GM21786 (cell line): ENCODE measurements at regions not wholly inside any gene's neighbourhood (a gene's known extent, or its start where the extent isn't known, plus 50 kb on each side); places are given as distances from the start of the nearest gene placed in this dataset.

Experiments used
- ATAC-seq: cut with Tn5 transposase; IDR thresholded peaks from one replicate; pipeline ENCODE4 v1.9.1; 2021; ENCODE audit not compliant: unreplicated experiment

DNA sequence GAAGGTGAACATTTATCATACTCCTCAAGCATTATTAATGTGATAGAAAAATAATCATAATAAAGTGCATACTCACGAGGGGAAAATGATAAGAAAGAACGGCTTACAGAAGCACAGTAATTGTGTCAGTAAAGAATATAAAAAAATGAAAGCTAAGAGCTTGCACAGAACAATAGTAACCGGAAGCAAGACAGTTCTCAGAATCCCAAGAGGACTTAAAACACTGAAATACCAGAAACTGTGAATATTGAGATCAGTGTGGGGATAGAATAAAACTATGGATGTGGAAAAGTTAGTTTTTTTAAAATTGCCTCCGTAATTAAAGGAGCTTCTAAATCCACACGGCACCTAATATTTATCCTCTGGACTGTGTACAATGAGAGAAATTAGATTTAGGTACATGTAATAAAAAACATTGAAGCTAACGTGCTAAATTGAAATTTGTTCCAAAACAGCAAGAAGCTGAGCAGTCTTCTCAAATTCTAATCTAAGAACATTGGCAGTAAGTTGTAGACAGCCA lies 482.7 kb downstream of the SLITRK6 start:
- ATAC-seq = no peak

DNA sequence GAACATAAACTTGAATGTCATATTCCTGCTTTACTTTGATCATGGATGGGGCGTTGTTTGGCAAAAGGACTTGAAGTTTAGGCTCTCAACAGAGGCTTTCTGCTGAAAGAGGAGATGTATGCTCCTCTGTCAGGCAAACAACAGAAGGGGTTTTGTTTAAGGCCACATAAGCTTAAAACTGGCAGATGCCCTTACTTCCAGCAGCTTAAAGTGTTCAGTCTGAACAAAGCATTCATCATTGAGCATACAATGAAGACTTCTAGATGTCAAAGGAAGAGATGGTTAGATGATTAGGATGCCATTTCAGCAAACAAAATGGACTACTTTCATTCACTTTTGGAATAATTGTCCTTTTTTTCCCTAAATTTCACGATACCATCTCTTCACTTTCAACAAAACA lies 484.5 kb downstream of the SLITRK6 start:
- ATAC-seq = no peak

DNA sequence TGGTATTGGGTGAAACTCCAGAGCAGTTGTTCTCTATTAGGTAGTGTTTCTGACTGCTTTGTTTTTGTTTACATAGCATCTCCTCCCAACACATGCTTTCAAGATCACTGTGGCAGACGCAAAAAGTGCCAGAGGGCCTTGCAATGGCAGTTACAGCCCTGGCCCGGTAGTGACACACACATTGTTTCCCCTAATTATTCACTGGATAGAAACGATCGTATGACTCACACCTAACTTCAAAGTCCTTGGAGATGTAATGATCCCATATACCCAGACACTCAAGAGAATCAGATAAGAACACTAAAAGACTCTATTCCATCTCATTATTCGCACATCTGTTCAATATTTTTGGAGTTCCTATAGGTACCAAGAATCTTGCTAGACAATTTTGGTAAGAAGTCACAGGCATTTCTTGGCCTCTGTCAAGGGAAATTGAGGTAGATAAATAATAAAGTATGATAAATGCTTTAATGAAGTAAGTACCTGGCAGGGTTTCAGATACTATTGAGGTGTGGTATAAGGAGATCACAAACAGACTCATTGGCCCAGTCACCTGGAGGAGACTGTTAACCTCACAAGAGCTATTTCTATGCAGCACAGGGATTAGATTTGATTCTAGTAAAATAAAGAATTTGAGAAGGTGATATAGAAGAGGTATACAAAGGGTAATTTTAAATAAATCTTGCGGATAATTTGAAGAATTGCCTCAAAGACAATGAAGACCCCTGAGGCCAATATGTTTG lies 485.3 kb downstream of the SLITRK6 start:
- ATAC-seq = no peak

DNA sequence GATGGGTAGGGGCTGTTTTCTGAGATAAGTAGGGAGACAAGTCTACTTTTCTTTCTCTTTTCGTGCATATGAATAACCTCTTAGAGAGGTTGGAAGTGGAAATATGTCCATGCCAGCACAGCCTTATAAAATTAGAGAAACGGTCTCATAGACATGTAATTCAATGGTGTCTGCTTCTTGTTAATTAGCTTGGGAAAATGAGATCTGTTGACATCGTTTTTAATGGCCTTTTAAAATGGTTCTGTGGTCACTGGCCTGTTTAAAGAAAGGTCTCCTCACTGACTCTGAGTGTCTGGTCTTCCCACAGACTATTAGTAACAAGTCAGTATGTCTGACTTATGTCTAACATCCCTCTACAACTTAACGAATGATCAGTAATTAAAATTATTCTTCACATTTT lies 487.1 kb downstream of the SLITRK6 start:
- ATAC-seq = no peak

DNA sequence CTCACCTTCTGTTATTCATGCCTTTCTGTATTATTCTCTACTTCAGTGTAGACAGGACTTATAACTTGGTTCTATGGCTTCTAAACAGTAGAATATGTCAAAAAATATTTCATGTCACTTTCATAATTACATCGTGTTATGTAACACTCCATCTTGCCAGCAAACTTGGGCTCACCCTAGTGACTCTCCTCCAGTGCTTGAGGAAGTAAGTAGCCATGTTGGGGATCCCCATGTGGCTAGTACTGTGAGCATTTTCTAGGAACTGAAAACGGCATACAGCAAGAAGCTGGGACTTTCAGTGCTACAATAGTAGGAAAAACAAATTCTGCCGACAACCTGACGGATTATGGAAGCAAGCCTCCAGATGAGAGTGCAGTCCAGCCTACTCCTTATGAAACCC lies 495.6 kb downstream of the SLITRK6 start:
- no peak for ATAC-seq

DNA sequence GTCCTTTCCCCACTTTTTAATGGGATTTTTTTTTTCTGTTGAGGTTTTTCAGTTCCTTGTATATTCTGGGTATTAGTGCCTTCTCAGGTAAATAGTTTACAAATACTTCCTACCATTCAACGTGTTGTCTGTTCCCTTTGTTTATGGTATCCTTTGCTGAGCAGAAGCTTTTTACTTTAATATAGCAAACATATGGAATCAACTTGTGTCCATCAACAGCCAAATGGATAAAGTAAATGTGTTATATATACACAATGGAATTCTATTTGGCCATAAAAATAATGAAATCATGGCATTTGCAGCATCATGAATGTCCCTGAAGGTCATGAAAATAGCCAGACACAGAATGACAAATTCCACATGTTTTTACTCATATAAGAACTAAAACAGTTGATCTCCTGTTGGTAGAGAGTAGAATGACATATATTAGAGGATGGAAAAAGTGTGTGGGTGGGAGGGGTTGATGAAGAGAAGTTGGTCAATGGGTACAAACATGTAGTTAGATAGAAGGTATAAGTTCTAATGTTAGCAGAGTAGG lies 500.8 kb downstream of the SLITRK6 start:
- no peak for ATAC-seq

DNA sequence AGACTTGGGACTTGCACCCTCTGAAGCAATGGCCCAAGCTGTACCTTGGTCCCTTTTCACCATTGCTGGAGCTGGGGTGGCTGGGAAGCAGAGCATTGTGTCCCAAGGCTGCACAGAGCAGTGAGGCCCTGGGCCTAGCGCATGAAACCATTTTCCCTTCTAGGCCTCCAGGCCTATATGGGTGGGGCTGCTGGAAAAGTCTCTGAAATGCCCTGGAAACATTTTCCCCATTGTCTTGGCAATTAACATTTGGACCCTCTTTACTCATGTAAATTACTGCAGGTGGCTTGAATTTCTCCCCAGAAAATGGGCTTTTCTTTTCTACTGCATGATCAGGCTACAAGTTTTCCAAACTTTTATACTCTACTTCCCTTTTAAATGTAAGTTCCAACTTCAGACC lies 510.5 kb downstream of the SLITRK6 start:
- ATAC-seq = no peak

DNA sequence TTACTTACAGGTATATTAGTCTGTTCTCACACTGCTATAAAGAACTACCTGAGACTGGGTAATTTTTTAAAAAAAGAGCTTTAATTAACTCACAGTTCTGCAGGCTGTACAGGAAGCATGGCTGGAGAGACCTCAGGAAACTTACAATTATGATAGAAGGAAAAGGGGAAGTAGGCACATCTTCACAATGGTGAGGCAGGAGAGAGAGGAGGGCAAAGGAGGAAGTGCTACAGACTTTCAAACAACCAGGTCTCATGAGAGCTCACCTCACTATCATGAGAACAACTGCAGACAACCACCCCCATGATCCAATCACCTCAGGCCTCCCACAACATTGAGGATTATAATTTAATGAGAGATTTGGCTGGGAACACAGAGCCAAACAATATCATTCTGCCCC lies 511.7 kb downstream of the SLITRK6 start:
- no peak for ATAC-seq

DNA sequence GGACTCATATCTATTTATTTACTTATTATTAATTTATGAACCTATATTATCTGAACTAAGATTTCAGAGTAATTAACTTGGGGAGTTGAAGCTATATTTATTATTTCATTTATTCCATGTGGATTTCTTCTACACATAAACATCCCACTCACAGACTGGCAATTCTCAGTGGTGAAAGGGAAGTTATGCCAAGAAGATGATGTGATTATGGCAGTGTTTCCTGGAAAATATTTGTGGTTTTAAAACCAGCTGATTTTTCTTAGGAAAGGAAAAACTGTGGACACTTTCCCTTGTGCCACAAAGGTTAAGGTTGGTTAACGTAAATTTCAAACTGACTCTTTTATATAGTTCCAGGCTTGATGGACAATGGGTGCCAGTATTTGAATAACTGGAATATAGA lies 513.1 kb downstream of the SLITRK6 start:
- no peak for ATAC-seq

DNA sequence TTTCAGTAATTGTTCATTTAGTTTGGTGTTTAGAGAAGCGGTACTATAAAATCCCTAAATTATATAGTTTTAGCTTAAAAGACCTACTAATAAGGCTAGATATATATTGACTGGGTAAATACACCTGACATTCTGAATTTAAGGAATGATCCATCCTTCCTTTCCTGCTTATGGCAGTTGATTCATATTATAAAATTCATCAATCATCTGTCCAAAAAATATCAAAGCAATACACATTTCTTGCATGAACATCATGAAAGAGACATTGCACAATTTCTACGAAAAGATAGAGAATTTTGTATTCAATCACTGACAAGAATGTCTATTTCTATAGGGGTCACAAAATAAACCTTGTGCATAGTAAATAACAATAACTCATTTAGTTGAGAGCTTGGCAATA lies 514.9 kb downstream of the SLITRK6 start:
- no peak for ATAC-seq

DNA sequence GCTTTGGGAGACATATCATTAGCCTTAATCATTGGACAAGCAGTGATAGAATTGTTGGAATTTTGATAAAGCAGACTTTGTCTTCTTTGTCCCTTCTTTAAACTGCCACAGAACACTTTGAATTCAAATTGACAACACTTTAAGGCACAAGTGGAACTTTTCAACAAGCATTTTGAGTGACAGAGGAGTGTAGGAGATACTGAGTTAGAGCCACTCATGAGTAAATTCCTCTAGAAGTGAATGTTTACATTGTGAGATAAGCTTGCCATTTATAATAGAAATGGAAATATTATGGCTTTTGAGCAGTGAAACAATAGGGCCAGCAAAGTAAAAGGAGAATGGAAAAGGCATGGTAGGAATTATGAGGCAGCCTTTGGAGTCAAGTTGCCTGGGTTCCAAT lies 515.8 kb downstream of the SLITRK6 start:
- ATAC-seq = no peak

DNA sequence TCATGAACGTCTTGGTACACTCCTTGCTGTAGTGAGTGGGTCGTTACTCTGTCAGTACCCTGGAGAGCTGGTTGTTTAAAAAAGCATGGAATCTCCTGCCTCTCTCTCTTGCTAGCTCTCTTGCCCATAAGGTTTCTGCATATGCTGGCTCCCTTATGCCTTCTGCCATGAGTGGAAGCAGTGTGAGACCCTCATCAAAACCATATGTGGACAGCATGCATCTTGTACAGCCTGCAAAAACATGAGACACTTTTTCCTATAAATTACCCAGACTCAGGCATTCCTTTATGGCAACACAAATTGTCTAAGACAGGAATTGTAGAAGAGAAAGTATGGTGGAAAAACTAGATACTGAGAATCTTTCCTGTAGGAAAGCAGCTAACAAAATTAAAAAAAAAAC lies 516.3 kb downstream of the SLITRK6 start:
- ATAC-seq = no peak

DNA sequence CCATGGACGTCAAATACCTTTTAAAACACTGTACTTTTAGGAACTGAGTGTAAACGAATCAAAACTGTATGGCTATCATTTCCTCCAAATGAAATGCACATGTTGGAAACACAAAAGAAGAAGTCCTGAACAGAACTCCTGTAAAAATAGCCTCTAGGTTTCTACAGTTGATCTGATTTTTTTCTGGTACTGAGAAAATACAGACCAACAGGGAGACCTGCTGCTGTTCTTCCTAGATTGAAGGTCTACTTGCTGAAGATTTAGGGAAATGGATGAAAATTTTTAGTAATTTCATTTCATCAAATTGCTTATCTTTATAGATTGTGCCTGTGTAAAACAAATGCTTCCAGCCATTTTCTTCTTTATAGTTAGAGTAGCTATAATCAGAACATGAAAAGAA lies 520.4 kb downstream of the SLITRK6 start:
- ATAC-seq = no peak

DNA sequence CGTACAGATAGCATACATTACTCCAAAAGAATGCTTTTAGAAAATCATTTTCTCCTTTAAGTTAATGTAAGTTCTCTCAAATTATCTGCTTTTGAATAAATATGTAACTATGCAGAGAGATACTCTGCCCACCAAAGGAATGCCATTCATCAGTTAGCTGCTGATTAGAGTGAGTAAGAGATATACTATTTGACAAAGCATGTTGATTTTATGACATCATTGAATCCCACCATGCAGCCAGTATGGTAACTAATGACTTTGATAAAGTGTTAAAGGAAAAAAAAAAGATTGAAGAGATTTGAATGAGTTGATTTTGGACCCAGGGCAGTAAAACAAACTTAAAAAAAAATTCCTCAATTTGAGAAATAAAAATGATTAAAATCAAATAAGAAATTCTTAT lies 521.5 kb downstream of the SLITRK6 start:
- ATAC-seq = no peak

DNA sequence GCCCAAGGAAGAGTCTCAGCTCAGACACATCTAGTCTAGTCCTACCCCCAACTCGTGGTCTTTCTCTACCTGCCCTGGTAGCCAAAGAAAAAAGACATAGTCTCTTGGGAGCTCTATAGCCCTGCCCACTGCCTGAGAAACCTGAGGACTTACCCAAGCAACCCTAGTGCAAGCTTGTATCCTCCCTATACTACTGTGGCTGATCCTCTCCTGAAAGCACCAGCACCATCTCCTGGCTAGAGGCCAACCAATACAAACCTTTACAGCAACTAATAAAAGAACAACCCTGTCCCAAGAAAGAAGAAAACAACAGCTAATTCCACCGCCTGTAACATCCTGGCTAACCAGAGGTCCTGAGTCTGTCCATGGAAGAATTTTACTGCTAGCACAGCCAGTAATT lies 532.4 kb downstream of the SLITRK6 start:
- ATAC-seq = no peak

DNA sequence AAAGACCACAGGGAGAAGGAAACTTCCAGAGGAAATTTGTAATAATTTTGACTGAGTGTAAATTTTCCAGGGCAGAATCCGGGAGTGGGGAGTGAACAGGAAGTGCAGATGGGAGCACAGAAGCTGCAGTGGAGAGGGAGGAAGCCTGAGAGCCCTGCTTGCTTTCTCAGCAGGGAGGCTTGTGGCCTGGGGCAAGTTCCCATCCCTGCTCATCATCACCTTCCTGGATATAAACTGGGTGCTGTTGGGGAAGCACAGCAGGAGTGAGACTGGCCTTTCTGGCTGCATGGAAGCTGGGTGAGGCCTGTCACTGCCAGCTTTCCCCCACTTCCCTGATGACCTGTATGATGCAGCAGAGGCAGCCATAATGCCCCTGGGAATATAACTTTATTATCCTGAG lies 532.9 kb downstream of the SLITRK6 start:
- no peak for ATAC-seq

DNA sequence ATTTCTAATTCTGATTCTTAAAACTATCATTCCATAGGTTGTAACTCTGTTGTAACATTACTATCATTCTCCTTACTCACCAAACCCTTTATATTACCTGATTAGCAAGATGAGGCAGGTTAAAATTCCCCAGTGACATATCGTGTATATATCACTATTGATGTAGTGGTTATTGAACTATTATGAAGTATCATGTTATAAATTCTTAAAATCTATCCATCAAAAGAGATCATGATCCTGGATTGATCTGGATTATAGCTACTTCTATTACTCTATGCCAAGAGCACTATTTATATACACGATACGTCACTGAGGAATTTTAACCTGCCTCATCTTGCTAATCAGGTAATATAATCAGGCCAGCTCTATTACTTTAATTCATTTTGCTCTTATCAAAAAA lies 533.9 kb downstream of the SLITRK6 start:
- no peak for ATAC-seq

DNA sequence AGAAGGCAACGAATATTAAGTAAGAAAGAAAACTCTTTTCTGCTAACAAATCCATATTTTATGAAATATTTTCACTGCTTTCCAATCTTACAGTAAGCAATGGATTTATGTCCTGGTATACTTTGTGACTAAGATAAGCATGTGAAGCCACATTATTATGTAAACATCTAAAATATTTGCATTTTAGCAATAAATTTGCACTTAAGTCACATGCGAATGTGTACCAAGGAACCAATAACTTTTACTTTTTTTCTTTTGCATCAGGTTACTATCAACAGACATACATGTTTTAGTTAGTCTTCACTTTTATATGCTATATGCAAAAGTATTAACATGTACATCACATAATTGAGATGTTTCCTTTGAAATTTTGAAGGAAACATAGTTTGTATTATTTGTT lies 536.7 kb downstream of the SLITRK6 start:
- ATAC-seq = no peak

DNA sequence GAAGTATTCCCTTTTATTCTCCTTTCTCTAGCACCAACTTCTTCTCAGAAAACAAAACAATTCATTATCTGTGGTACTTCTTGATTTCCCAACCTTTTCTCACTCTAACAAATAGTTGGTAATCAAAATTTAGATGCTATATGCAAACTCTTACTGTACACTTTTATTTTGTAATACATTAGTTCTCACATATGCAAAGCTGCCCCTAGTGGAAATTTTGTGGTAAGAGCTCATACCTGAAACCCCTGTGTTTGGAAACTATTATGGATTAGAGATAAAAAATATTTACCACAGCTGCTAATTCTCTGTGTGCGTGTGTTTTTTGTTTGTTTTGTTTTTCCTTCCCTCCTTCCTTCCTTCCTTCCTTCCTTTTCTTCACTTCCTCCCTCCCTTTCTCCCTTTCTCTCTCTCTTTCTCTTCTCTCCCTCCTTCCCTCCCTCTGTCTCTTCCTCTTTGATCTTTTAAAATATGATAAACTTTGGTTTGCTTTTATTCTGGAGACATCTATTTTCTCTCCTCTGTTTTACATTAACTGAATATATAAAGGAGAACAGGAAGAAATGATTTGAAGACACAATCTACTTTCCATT lies 537.4 kb downstream of the SLITRK6 start:
- ATAC-seq = no peak

DNA sequence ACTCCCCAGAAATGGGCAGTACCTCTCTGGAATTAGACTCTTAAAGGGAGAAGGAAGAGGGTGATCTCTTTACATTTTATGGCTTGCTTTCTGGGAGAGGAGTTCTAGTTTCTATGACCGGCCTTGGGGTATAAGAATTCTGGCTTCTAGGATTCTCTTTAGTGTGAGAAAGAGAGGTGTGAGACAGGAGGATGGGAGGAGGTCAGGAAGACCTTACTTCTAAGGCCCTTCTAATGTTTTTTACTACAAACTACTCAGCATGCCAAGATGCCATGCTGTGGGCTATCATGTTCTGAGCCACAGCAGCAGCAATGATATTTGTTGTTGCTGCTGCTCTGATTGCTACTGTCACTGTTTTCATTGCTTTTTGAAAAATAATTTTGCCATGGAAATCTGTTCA lies 538.3 kb downstream of the SLITRK6 start:
- no peak for ATAC-seq

DNA sequence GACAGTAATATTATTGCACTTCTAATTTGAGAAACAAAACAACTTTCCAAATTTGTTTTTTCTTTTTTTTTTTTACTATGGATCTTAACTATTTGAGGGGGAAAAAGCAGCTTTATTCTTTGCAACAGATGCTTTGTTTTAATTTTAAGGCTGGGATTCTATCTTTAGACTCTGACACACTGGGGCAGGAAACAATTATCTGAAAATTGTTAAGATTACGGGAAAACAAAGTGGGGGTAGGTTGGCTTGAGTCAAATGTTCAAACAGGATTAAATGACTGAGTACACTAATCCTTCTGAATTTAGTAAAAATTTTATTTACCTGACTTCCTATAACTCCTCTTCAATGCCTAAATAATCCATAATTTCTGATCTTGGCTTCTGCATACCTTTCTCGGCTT lies 543.2 kb downstream of the SLITRK6 start:
- no peak for ATAC-seq

DNA sequence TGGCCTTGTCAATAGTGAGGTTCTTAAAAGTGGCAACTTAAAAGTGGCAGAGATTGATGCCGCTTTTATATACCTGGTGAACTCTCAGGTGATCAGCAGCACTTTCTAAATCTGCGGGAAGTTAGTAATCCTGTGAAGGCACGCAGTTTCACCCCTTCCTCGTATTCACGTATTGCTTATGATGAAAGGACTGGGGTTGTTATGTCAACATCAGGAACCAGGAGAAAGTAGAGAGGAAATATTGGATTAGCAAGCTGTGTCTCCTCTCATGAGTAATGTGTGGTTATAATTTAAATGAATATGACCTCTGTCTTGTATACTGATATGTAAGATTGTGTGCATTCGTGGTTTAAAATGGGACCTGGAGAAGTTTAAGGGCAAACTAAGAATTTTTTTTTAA lies 544.6 kb downstream of the SLITRK6 start:
- ATAC-seq = no peak

DNA sequence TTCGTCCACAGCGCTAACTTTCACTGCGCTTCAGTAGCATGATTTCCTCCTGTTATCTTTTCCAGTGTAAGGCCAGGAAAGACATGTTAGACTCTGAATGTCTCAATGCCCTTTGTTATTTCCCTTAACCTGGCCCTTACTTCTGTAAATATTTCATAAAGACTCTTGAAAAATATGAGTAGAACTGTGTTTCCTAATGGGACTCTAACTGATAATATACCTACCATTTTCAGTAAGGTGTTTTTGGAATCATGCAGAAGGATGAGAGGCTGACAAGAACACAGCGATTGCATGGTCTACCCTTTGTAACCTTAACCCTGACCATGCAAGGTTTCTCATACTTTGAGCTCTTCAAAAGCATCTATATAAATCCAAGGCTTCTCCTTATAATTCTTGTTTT lies 550.1 kb downstream of the SLITRK6 start:
- ATAC-seq = no peak
